ENCODE measurements at regions not wholly inside any gene's neighbourhood (a gene's known extent, or its start where the extent isn't known, plus 50 kb on each side); places are given as distances from the start of the nearest gene placed in this dataset.

DNA sequence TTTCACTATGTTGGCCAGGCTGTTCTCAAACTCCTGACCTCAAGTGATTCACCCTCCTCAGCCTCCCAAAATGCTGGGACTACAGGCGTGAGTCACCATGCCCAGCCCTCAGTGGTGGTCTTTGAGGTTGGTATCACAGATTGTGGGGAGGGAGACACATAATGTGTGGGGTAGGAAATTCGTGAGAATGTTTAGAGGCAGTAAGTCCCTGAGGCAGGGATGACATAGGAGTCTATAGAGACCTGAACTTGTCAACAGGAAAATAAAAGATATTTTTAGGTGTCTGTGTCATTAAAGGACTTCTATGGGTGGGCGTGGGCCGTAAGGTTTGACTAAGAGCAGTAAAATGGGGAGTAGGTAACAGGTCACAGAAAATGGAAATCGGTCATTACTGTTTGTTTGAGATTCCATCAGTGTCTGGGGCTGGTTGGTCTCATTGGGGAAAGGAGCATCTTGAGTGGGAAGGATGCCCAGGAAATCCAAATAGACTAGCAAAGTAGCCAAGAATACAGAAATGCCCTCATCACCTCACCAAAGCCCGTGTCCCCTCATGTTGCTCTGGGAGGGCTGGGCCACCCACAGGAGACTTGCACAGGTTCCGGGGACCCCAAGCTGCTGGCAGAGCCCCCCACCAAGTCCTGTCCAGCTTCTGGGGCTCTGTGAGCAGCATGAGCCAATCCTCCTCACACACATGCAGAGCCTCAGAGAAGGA lies 63.6 kb upstream of the BCL2L14 start (continued):
- TF ChIP-seq, protein P1, sequence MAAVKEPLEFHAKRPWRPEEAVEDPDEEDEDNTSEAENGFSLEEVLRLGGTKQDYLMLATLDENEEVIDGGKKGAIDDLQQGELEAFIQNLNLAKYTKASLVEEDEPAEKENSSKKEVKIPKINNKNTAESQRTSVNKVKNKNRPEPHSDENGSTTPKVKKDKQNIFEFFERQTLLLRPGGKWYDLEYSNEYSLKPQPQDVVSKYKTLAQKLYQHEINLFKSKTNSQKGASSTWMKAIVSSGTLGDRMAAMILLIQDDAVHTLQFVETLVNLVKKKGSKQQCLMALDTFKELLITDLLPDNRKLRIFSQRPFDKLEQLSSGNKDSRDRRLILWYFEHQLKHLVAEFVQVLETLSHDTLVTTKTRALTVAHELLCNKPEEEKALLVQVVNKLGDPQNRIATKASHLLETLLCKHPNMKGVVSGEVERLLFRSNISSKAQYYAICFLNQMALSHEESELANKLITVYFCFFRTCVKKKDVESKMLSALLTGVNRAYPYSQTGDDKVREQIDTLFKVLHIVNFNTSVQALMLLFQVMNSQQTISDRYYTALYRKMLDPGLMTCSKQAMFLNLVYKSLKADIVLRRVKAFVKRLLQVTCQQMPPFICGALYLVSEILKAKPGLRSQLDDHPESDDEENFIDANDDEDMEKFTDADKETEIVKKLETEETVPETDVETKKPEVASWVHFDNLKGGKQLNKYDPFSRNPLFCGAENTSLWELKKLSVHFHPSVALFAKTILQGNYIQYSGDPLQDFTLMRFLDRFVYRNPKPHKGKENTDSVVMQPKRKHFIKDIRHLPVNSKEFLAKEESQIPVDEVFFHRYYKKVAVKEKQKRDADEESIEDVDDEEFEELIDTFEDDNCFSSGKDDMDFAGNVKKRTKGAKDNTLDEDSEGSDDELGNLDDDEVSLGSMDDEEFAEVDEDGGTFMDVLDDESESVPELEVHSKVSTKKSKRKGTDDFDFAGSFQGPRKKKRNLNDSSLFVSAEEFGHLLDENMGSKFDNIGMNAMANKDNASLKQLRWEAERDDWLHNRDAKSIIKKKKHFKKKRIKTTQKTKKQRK (IDR thresholded peaks at IDR 0.05; ENCODE audit: low read depth, low read length) = no peak
- TF ChIP-seq TCF12 (IDR thresholded peaks at IDR 0.05; ENCODE audit: low read depth, low read length) = peak; percentile 59
- TF ChIP-seq RB1 (IDR thresholded peaks at IDR 0.05; ENCODE audit: borderline replicate concordance) = no peak
- no peak for TF ChIP-seq ZZZ3 (IDR thresholded peaks at IDR 0.05; ENCODE audit: control insufficient read depth, insufficient read length, low read depth)
- TF ChIP-seq ZNF217 (IDR thresholded peaks at IDR 0.05) = 0 out of 2 replicates have a peak, but pooled peaks have one; percentile 61
- TF ChIP-seq RUNX3 (IDR thresholded peaks at IDR 0.05; ENCODE audit: low read length) = peak; percentile 84
- peak; percentile 81 for TF ChIP-seq MEF2B (IDR thresholded peaks at IDR 0.05; ENCODE audit: partially characterized antibody, poor library complexity, severe bottlenecking)
- TF ChIP-seq, protein P2, sequence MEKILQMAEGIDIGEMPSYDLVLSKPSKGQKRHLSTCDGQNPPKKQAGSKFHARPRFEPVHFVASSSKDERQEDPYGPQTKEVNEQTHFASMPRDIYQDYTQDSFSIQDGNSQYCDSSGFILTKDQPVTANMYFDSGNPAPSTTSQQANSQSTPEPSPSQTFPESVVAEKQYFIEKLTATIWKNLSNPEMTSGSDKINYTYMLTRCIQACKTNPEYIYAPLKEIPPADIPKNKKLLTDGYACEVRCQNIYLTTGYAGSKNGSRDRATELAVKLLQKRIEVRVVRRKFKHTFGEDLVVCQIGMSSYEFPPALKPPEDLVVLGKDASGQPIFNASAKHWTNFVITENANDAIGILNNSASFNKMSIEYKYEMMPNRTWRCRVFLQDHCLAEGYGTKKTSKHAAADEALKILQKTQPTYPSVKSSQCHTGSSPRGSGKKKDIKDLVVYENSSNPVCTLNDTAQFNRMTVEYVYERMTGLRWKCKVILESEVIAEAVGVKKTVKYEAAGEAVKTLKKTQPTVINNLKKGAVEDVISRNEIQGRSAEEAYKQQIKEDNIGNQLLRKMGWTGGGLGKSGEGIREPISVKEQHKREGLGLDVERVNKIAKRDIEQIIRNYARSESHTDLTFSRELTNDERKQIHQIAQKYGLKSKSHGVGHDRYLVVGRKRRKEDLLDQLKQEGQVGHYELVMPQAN (conservative IDR thresholded peaks at IDR 0.05) = no peak
- TF ChIP-seq, protein P3, sequence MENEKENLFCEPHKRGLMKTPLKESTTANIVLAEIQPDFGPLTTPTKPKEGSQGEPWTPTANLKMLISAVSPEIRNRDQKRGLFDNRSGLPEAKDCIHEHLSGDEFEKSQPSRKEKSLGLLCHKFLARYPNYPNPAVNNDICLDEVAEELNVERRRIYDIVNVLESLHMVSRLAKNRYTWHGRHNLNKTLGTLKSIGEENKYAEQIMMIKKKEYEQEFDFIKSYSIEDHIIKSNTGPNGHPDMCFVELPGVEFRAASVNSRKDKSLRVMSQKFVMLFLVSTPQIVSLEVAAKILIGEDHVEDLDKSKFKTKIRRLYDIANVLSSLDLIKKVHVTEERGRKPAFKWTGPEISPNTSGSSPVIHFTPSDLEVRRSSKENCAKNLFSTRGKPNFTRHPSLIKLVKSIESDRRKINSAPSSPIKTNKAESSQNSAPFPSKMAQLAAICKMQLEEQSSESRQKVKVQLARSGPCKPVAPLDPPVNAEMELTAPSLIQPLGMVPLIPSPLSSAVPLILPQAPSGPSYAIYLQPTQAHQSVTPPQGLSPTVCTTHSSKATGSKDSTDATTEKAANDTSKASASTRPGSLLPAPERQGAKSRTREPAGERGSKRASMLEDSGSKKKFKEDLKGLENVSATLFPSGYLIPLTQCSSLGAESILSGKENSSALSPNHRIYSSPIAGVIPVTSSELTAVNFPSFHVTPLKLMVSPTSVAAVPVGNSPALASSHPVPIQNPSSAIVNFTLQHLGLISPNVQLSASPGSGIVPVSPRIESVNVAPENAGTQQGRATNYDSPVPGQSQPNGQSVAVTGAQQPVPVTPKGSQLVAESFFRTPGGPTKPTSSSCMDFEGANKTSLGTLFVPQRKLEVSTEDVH (IDR thresholded peaks at IDR 0.05; ENCODE audit: low read depth, partially characterized antibody) = no peak
- 0 out of 2 replicates have a peak, but pooled peaks have one; percentile 42 for TF ChIP-seq PAX5 (IDR thresholded peaks at IDR 0.05; ENCODE audit: borderline replicate concordance, low read depth, low read length)
- no peak for TF ChIP-seq NFYB (IDR thresholded peaks at IDR 0.05; ENCODE audit: insufficient read depth, low read depth, low read length)
- TF ChIP-seq JUNB (IDR thresholded peaks at IDR 0.05) = peak; percentile 95
- no peak for TF ChIP-seq KAT2A (conservative IDR thresholded peaks at IDR 0.05; ENCODE audit: control insufficient read depth, low read depth, low read length)
- peak in 1 of 2 experiments; percentile 78; a peak in 1 of 3 replicates for TF ChIP-seq EGR1 (IDR thresholded peaks at IDR 0.05; ENCODE audit: borderline replicate concordance in 1 of 2, low read depth in 2 of 2, low read length in 2 of 2)
- no peak for TF ChIP-seq NR2C1 (IDR thresholded peaks at IDR 0.05)
- TF ChIP-seq MXI1 (IDR thresholded peaks at IDR 0.05; ENCODE audit: low read depth, low read length) = no peak
- no peak for TF ChIP-seq POLR2A (IDR thresholded peaks at IDR 0.05; ENCODE audit: low read depth, low read length)
- TF ChIP-seq, protein P4, sequence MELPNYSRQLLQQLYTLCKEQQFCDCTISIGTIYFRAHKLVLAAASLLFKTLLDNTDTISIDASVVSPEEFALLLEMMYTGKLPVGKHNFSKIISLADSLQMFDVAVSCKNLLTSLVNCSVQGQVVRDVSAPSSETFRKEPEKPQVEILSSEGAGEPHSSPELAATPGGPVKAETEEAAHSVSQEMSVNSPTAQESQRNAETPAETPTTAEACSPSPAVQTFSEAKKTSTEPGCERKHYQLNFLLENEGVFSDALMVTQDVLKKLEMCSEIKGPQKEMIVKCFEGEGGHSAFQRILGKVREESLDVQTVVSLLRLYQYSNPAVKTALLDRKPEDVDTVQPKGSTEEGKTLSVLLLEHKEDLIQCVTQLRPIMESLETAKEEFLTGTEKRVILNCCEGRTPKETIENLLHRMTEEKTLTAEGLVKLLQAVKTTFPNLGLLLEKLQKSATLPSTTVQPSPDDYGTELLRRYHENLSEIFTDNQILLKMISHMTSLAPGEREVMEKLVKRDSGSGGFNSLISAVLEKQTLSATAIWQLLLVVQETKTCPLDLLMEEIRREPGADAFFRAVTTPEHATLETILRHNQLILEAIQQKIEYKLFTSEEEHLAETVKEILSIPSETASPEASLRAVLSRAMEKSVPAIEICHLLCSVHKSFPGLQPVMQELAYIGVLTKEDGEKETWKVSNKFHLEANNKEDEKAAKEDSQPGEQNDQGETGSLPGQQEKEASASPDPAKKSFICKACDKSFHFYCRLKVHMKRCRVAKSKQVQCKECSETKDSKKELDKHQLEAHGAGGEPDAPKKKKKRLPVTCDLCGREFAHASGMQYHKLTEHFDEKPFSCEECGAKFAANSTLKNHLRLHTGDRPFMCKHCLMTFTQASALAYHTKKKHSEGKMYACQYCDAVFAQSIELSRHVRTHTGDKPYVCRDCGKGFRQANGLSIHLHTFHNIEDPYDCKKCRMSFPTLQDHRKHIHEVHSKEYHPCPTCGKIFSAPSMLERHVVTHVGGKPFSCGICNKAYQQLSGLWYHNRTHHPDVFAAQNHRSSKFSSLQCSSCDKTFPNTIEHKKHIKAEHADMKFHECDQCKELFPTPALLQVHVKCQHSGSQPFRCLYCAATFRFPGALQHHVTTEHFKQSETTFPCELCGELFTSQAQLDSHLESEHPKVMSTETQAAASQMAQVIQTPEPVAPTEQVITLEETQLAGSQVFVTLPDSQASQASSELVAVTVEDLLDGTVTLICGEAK (IDR thresholded peaks at IDR 0.05; ENCODE audit: borderline replicate concordance) = no peak

Data from GM12878 (cell line).